Endothelial cell of umbilical vein (primary cell): ENCODE measurements at regions not wholly inside any gene's neighbourhood (a gene's known extent, or its start where the extent isn't known, plus 50 kb on each side); places are given as distances from the start of the nearest gene placed in this dataset.

Experiments
- BruUV-seq: library from RNA; stranded (reverse); fragments of 400-500 nt; replicated peaks from 2 replicates; lab custom pipeline; 2021; lab: Mats Ljungman, UMichigan
- CTCF ChIA-PET: fragments of 300-600, 350-600 bp; sonication (Branson Sonifier 250); formaldehyde crosslinking; loops from one replicate; lab custom pipeline; 2021; ENCODE audit warnings: antibody characterized with exemption, inconsistent platforms; lab: Charles Lee
- POLR2A ChIA-PET: fragments of 300-600, 350-600 bp; sonication (Branson Sonifier 250); formaldehyde crosslinking; loops from one replicate; lab custom pipeline; 2021; ENCODE audit warnings: antibody characterized with exemption, inconsistent platforms; lab: Charles Lee
- DNase-seq: peaks from one replicate; pipeline ENCODE4 v3.0.0-alpha.2; 2011; ENCODE audit warnings: low read depth, low spot score
- FAIRE-seq: peaks from 2 replicates; lab custom pipeline; 2011; peaks lifted over from hg19 to GRCh38; lab: Jason Lieb, UNC
- H2AFZ ChIP-seq: 2 replicates; pipeline ENCODE4 v1.6.0; 2012; ENCODE audit warnings: low read depth, low read length, control low read depth, inconsistent platforms
- H3K27ac ChIP-seq: 2 replicates; pipeline ENCODE4 v1.5.1; 2011; ENCODE audit warnings: low read depth, mild to moderate bottlenecking, control low read depth, low read length, moderate library complexity; ENCODE audit not compliant: insufficient read depth
- H3K27me3 ChIP-seq, 2 experiments: 2 replicates each; pipeline versions ENCODE4 v1.6.0 to v1.6.1; 2011; ENCODE audit warnings: low read length in 2 of 2, mixed read lengths in 1 of 2; ENCODE audit not compliant: control insufficient read depth in 2 of 2, insufficient read depth in 2 of 2
- H3K36me3 ChIP-seq, 2 experiments: 2 replicates in 1 of 2; 3 replicates in 1 of 2; pipeline ENCODE4 v1.5.1; 2011; ENCODE audit warnings: low read length in 2 of 2, mild to moderate bottlenecking in 1 of 2, moderate library complexity in 1 of 2; ENCODE audit not compliant: control insufficient read depth in 2 of 2, insufficient read depth in 2 of 2; ENCODE audit errors: extremely low read depth in 1 of 2
- H3K4me1 ChIP-seq: 3 replicates; pipeline ENCODE4 v1.5.1; 2011; ENCODE audit warnings: mild to moderate bottlenecking, low read length; ENCODE audit not compliant: control insufficient read depth, insufficient read depth; ENCODE audit errors: extremely low read depth
- H3K4me2 ChIP-seq: 2 replicates; pipeline ENCODE4 v1.6.1; 2011; ENCODE audit warnings: low read length, control low read depth, mixed read lengths; ENCODE audit not compliant: insufficient read depth
- H3K4me3 ChIP-seq, 3 experiments: fragments of 200-600 bp in 1 of 3; sonication (generic), shearing (Covaris generic) in 1 of 3; replicated peaks in 1 of 3; 2 replicates each; pipeline ENCODE4 v1.5.1; 2011 to 2016; ENCODE audit warnings: control low read depth in 3 of 3, low read length in 3 of 3, mild to moderate bottlenecking in 2 of 3, inconsistent platforms in 1 of 3, low read depth in 1 of 3, moderate library complexity in 1 of 3; ENCODE audit not compliant: insufficient read depth in 1 of 3
- H3K79me2 ChIP-seq: 2 replicates; pipeline ENCODE4 v1.6.0; 2012; ENCODE audit warnings: low read length, inconsistent platforms; ENCODE audit not compliant: control insufficient read depth, insufficient read depth
- H3K9ac ChIP-seq: replicated peaks from 2 replicates; pipeline ENCODE3; 2011; ENCODE audit warnings: low read length, control low read depth; ENCODE audit not compliant: insufficient read depth; ENCODE audit errors: extremely low read depth
- H3K9me1 ChIP-seq: replicated peaks from 3 replicates; pipeline ENCODE4 v1.6.0; 2011; ENCODE audit warnings: mild to moderate bottlenecking, low read length; ENCODE audit not compliant: control insufficient read depth, insufficient read depth; ENCODE audit errors: extremely low read depth
- H3K9me3 ChIP-seq: replicated peaks from 2 replicates; pipeline ENCODE4 v1.5.1; 2012; ENCODE audit warnings: low read length, inconsistent platforms; ENCODE audit not compliant: control insufficient read depth, insufficient read depth
- H4K20me1 ChIP-seq: replicated peaks from 2 replicates; pipeline ENCODE3; 2011; ENCODE audit warnings: mild to moderate bottlenecking, low read length; ENCODE audit not compliant: control insufficient read depth, insufficient read depth; ENCODE audit errors: extremely low read depth
- EZH2 ChIP-seq: IDR thresholded peaks from 2 replicates; pipeline ENCODE4 v1.6.1; 2012; ENCODE audit warnings: borderline replicate concordance, low read depth, mild to moderate bottlenecking, moderate library complexity, low read length, inconsistent platforms; ENCODE audit not compliant: severe bottlenecking
- FOS ChIP-seq: IDR thresholded peaks from 2 replicates; pipeline ENCODE4 v1.6.1; 2011; ENCODE audit warnings: mild to moderate bottlenecking, low read length, moderate library complexity, borderline replicate concordance; ENCODE audit not compliant: insufficient read depth
- GATA2 ChIP-seq: IDR thresholded peaks from 2 replicates; pipeline ENCODE4 v1.7.0; 2011; ENCODE audit warnings: low read depth, mild to moderate bottlenecking, moderate library complexity, mixed read lengths, low read length; ENCODE audit not compliant: insufficient read length, insufficient read depth
- JUN ChIP-seq: IDR thresholded peaks from 2 replicates; pipeline ENCODE4 v1.6.1; 2011; ENCODE audit warnings: borderline replicate concordance, low read depth; ENCODE audit not compliant: insufficient read length, insufficient read depth
- MYC ChIP-seq: IDR thresholded peaks from one replicate; pipeline ENCODE4 v1.6.1; 2011; ENCODE audit warnings: mild to moderate bottlenecking, low read depth, low read length
- POLR2A ChIP-seq: IDR thresholded peaks from 2 replicates; pipeline ENCODE4 v1.6.1; 2012; ENCODE audit warnings: low read depth, mild to moderate bottlenecking, control low read depth, low read length
- POLR2AphosphoS5 ChIP-seq: IDR thresholded peaks from 2 replicates; pipeline ENCODE4 v1.6.1; 2012; ENCODE audit warnings: low read depth, mild to moderate bottlenecking, control low read depth, low read length, moderate library complexity; ENCODE audit not compliant: insufficient read depth
- dilution Hi-C: fragments of 300-500 bp; cut with MboI; formaldehyde crosslinking; loops from one replicate; pipeline ENCODE4 v1.15.0; 2019; ENCODE audit warnings: low sequenced_read_pairs; ENCODE audit not compliant: extremely low pct_ligation_motif_present
- intact Hi-C: fragments of 100-400 bp; cut with micrococcal nuclease; formaldehyde crosslinking; loops from one replicate; pipeline ENCODE4 v1.10.0; 2022
- TF ChIP-seq, protein P1 (sequence below): IDR thresholded peaks from 2 replicates; pipeline ENCODE4 v1.6.1; 2011; ENCODE audit not compliant: insufficient read depth, insufficient read length
- TF ChIP-seq, protein P2 (sequence below), 2 donors: IDR thresholded peaks; 1 replicate in 1 of 2; 2 replicates in 1 of 2; pipeline ENCODE4 v1.5.1; 2011; ENCODE audit warnings: low read length in 2 of 2, mild to moderate bottlenecking in 2 of 2, moderate library complexity in 2 of 2, control low read depth in 1 of 2, inconsistent platforms in 1 of 2, low read depth in 1 of 2; ENCODE audit not compliant: insufficient read depth in 1 of 2; ENCODE audit errors: extremely low read depth in 1 of 2

DNA sequence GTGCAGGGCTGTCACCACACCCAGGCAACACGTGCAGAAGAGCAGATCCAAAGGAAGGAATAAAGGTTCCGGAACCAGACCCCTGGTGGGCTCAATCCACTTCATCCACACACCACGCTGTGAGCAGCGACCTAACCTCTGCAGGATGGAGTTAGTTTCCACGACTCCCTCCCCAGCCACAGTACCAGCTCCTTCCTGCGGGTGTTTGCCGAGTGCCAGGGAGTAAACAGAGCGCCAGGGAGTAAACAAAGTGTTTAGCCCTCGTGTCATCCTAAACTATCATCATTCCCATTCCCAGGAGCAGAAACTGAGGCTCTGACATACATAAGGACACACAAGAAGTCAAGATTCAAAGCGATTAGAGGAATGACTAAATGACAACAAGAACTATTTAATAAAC lies 261.3 kb downstream of the MN1 start:
- no peaks in the 10 kb centered on the region for H3K9me1 ChIP-seq
- intact Hi-C loops = no loop called here
- H3K9me3 ChIP-seq = no peaks in the 10 kb centered on the region
- ChIA-PET CTCF (interaction anchor here (0.8 kb wide), 1 partner anchor 120 kb away, joined by 5 read pairs; no protein-coding TSS in a partner anchor), POLR2A (no interaction called here)
- H3K79me2 ChIP-seq = no peaks in the 10 kb centered on the region
- H3K4me3 ChIP-seq = no peak overlapping the region
- no peaks in the 10 kb centered on the region for H4K20me1 ChIP-seq
- H2AFZ ChIP-seq = no peak overlapping the region
- no peak for DNase-seq
- H3K27me3 ChIP-seq = peaks cover 2% of the 10 kb centered on the region in 2 experiments
- H3K4me2 ChIP-seq = no peak overlapping the region
- TF ChIP-seq GATA2 (no peak), MYC (no peak), FOS (no peak), JUN (no peak), EZH2 (no peak), POLR2AphosphoS5 (no peak), POLR2A (no peak)
- TF ChIP-seq, protein P1, sequence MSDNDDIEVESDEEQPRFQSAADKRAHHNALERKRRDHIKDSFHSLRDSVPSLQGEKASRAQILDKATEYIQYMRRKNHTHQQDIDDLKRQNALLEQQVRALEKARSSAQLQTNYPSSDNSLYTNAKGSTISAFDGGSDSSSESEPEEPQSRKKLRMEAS = no peak
- TF ChIP-seq, protein P2, sequence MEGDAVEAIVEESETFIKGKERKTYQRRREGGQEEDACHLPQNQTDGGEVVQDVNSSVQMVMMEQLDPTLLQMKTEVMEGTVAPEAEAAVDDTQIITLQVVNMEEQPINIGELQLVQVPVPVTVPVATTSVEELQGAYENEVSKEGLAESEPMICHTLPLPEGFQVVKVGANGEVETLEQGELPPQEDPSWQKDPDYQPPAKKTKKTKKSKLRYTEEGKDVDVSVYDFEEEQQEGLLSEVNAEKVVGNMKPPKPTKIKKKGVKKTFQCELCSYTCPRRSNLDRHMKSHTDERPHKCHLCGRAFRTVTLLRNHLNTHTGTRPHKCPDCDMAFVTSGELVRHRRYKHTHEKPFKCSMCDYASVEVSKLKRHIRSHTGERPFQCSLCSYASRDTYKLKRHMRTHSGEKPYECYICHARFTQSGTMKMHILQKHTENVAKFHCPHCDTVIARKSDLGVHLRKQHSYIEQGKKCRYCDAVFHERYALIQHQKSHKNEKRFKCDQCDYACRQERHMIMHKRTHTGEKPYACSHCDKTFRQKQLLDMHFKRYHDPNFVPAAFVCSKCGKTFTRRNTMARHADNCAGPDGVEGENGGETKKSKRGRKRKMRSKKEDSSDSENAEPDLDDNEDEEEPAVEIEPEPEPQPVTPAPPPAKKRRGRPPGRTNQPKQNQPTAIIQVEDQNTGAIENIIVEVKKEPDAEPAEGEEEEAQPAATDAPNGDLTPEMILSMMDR (IDR thresholded peaks at IDR 0.05; ENCODE audit: extremely low read depth in 1 of 2, insufficient read depth in 1 of 2, low read depth in 1 of 2, low read length in 2 of 2) = no peak
- BruUV-seq = no TSS peak
- H3K36me3 ChIP-seq = no peaks in the 10 kb centered on the region
- peaks cover 2% of the 10 kb centered on the region for H3K4me1 ChIP-seq
- no peak overlapping the region for H3K9ac ChIP-seq
- dilution Hi-C loops = no loop called here
- no peak for FAIRE-seq
- H3K27ac ChIP-seq = no peak overlapping the region
